Type B pancreatic cell (in vitro differentiated cells): ENCODE measurements at regions not wholly inside any gene's neighbourhood (a gene's known extent, or its start where the extent isn't known, plus 50 kb on each side); places are given as distances from the start of the nearest gene placed in this dataset.
A peak's percentile ranks its signal among the peaks of the same experiment; 100 is the strongest.

Experiments
- DNase-seq: peaks from one replicate; pipeline ENCODE4 v3.0.0; 2021; ENCODE audit warnings: mixed read lengths; ENCODE audit not compliant: unreplicated experiment; ENCODE audit errors: extremely low spot score
- H3K27ac Mint-ChIP-seq: 2 replicates; pipeline ENCODE4 v1.8.0; 2021; ENCODE audit warnings: mild to moderate bottlenecking, mixed read lengths
- H3K27me3 Mint-ChIP-seq: 2 replicates; pipeline ENCODE4 v1.8.0; 2021; ENCODE audit warnings: mixed read lengths
- H3K36me3 Mint-ChIP-seq: 2 replicates; pipeline ENCODE4 v1.8.0; 2021; ENCODE audit warnings: mixed read lengths
- H3K4me1 Mint-ChIP-seq: one replicate; pipeline ENCODE4 v1.8.0; 2021; ENCODE audit warnings: mixed read lengths; ENCODE audit not compliant: unreplicated experiment
- H3K4me3 Mint-ChIP-seq: 2 replicates; pipeline ENCODE4 v1.8.0; 2021; ENCODE audit warnings: mild to moderate bottlenecking, mixed read lengths
- H3K9me3 Mint-ChIP-seq: 2 replicates; pipeline ENCODE4 v1.8.0; 2021; ENCODE audit warnings: mixed read lengths
- TF ChIP-seq, protein P1 (sequence below): fragments of 200-600 bp; sonication (generic); conservative IDR thresholded peaks from 2 replicates; pipeline ENCODE4 v1.5.0; 2021; ENCODE audit warnings: antibody characterized with exemption, mild to moderate bottlenecking

DNA sequence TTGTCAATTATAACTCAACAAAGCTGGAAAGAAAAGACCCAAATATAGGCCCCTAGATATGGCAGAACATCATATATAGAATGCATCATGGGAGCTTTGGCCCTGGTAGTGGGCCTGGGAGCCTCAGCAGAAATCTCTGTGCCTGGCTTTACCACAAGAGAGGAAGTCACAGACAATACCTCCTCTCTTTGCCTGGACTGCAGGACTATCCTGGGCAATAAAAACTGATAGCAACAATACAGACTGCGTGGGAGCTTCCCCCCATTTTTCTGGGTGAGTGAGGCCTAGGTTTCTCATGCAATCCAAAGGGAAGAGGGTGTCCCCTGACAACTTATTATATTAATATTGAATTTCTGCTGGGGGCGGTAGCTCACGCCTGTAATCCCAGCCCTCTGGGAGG, 64.0 kb upstream of the NFKB1 start:
- Mint-ChIP-seq H3K4me1 (peaks cover 10% of the 10 kb centered on the region), H3K9me3 (no peaks in the 10 kb centered on the region), H3K27me3 (no peaks in the 10 kb centered on the region), H3K27ac (no peak overlapping the region), H3K4me3 (no peak overlapping the region), H3K36me3 (no peaks in the 10 kb centered on the region)
- TF ChIP-seq, protein P1, sequence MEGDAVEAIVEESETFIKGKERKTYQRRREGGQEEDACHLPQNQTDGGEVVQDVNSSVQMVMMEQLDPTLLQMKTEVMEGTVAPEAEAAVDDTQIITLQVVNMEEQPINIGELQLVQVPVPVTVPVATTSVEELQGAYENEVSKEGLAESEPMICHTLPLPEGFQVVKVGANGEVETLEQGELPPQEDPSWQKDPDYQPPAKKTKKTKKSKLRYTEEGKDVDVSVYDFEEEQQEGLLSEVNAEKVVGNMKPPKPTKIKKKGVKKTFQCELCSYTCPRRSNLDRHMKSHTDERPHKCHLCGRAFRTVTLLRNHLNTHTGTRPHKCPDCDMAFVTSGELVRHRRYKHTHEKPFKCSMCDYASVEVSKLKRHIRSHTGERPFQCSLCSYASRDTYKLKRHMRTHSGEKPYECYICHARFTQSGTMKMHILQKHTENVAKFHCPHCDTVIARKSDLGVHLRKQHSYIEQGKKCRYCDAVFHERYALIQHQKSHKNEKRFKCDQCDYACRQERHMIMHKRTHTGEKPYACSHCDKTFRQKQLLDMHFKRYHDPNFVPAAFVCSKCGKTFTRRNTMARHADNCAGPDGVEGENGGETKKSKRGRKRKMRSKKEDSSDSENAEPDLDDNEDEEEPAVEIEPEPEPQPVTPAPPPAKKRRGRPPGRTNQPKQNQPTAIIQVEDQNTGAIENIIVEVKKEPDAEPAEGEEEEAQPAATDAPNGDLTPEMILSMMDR, result no peak
- no peak for DNase-seq

DNA sequence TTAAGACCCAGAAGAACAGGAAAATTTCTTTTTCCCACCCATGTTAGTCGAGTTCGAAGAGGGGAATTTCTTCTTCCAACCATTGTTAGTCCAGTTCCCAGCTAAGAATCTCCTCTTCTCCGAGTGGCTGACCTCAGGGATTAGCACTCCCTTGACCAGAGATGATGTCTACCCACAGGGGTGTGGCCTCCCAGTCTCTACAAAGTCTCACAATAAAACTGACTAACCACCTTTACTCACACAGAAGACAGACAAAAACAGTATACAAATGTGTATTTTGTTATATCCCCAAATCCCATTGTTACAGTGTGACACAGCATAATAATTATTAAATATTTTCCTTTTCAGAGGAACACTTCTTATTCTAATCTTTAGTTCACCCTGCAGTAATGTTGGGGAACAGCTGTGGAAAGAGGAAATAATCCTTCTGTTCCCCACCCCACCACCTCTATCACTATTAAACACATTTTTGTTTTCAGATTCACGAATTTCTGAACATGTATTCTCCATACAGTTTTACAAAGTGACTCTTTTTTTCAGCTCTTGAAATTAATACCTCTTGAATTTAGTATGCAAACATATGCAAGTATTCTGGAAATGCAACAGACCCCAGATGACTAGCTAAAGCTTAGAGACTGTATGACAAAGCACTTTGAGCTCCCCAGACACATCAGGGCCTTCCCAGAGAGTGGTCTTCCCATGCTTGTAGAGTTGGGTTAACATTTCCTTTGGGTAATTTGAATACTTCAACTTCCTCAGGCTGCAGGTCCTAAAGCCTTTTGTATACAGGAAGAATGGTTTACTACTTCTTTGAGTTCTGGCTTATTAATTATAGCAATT, 62.5 kb upstream of the NFKB1 start:
- no peaks in the 10 kb centered on the region for H3K36me3 Mint-ChIP-seq
- H3K9me3 Mint-ChIP-seq, result no peaks in the 10 kb centered on the region
- no peaks in the 10 kb centered on the region for H3K27me3 Mint-ChIP-seq
- no peak for DNase-seq
- TF ChIP-seq, protein P1, result no peak
- peaks cover 10% of the 10 kb centered on the region for H3K4me1 Mint-ChIP-seq
- peak overlapping the region; percentile 88 for H3K27ac Mint-ChIP-seq
- H3K4me3 Mint-ChIP-seq, result no peak overlapping the region

DNA sequence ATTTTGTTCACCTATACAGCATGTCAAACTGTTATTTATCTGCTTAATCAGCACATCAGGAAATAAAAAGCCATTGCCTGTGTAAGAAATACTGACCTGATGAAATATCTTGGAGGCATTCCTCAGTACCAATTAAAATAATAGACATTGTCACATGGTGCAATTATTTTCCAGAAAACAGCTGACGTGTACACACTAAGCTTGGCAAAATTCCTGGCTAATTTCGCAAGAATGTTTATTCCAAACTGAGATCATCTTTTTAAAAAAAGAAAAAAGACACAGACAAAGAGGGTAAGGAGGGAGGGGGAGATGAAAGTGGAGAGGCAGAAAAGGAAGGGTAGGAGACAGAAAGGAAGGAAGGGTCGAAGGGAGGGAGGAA, 61.9 kb upstream of the NFKB1 start:
- DNase-seq, result no peak
- TF ChIP-seq, protein P1, result no peak
- Mint-ChIP-seq H3K9me3 (no peaks in the 10 kb centered on the region), H3K27ac (peak overlapping the region; percentile 88), H3K27me3 (no peaks in the 10 kb centered on the region), H3K4me1 (peaks cover 10% of the 10 kb centered on the region), H3K4me3 (peak overlapping the region; percentile 10), H3K36me3 (no peaks in the 10 kb centered on the region)

DNA sequence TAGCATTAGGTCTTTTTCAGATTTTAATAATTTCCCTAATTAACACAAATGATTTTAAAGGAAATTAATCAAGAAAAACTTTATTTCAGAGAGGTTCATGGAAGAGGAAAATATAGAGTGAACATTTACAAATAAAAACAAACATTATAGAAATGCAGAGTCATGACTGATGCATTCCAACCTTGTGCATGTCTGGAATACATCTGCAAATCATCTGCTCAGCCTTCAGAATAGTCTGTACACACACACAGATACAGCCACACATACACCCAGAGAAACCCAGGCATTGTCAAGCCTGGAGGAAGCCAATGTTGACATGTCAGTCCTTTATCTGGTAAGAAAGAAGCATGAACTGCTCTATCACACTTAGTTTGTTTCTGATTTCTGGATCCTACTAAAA, 61.3 kb upstream of the NFKB1 start:
- H3K9me3 Mint-ChIP-seq, result no peaks in the 10 kb centered on the region
- peaks cover 10% of the 10 kb centered on the region for H3K4me1 Mint-ChIP-seq
- H3K27ac Mint-ChIP-seq, result peak overlapping the region; percentile 88
- no peak overlapping the region for H3K4me3 Mint-ChIP-seq
- H3K27me3 Mint-ChIP-seq, result no peaks in the 10 kb centered on the region
- no peaks in the 10 kb centered on the region for H3K36me3 Mint-ChIP-seq
- TF ChIP-seq, protein P1, result no peak
- no peak for DNase-seq

DNA sequence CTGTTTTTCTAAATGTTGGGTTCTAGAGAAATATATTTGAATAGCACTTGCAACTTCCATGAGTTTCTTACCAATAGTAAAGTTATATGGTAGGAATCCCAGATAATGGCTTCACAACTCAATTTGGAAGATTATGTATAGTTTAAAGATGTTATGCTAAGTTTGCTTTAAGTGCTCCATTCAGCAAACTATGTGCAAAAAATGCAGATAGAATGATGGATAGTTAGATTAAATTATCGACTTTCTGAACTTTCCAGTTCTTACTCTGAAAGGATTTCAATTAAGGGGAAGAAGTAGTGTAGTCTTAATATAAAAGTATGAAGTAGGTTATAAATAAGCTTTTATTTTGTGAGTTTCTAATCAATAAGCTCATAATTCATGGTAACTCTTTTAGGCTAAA, 60.7 kb upstream of the NFKB1 start:
- no peak overlapping the region for H3K27ac Mint-ChIP-seq
- no peaks in the 10 kb centered on the region for H3K27me3 Mint-ChIP-seq
- H3K36me3 Mint-ChIP-seq, result no peaks in the 10 kb centered on the region
- peaks cover 10% of the 10 kb centered on the region for H3K4me1 Mint-ChIP-seq
- TF ChIP-seq, protein P1, result no peak
- DNase-seq, result no peak
- no peaks in the 10 kb centered on the region for H3K9me3 Mint-ChIP-seq
- H3K4me3 Mint-ChIP-seq, result no peak overlapping the region
